ENCODE measurements at regions not wholly inside any gene's neighbourhood (a gene's known extent, or its start where the extent isn't known, plus 50 kb on each side); places are given as distances from the start of the nearest gene placed in this dataset.

- TF ChIP-seq POLR2A (IDR thresholded peaks at IDR 0.05) (no peak), CTCF (IDR thresholded peaks at IDR 0.05 in 8 of 11, conservative IDR thresholded peaks at IDR 0.05 in 3 of 11) (no peak)
Measured at GRCh38 chr2:41378420-41378819, 669.4 kb upstream of the PKDCC start.
